HG03097 (cell line): ENCODE measurements at regions not wholly inside any gene's neighbourhood (a gene's known extent, or its start where the extent isn't known, plus 50 kb on each side); places are given as distances from the start of the nearest gene placed in this dataset.
"Not testable (repeated sequence)": the region's sequence is repeated elsewhere in the genome, so short reads cannot be mapped to it uniquely, and the experiment has no call there.

Source experiments
- ATAC-seq: cut with Tn5 transposase; IDR thresholded peaks from one replicate; pipeline ENCODE4 v1.9.1; 2021; ENCODE audit not compliant: unreplicated experiment, low FRiP score

DNA sequence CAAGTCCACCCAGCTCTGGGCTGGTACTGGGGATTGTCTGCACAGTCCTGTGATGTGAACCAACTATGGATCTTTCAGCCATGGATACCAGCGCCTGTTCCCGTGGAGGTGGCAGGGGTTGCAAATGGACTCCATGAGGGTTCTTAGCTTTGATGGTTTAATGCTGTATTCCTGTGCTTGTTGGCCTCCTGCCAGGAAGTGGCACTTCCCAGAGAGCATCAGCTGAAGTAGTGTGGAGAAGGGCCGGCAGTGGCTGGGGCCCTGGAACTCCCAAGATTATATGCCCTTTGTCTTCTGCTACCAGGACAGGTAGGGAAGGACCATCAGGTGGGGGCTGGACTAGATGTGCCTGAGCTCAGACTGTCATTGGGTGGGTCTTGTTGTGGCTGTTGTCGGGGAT is 1104.8 kb upstream of the COX7C start:
- ATAC-seq, result no peak

GRCh38 chr5:85515588-85515987 is 1102.2 kb upstream of the COX7C start:
- no peak for ATAC-seq

- ATAC-seq, result no peak
These were observed 1100.4 kb upstream of the COX7C start for GRCh38 chr5:85517386-85517785.

DNA sequence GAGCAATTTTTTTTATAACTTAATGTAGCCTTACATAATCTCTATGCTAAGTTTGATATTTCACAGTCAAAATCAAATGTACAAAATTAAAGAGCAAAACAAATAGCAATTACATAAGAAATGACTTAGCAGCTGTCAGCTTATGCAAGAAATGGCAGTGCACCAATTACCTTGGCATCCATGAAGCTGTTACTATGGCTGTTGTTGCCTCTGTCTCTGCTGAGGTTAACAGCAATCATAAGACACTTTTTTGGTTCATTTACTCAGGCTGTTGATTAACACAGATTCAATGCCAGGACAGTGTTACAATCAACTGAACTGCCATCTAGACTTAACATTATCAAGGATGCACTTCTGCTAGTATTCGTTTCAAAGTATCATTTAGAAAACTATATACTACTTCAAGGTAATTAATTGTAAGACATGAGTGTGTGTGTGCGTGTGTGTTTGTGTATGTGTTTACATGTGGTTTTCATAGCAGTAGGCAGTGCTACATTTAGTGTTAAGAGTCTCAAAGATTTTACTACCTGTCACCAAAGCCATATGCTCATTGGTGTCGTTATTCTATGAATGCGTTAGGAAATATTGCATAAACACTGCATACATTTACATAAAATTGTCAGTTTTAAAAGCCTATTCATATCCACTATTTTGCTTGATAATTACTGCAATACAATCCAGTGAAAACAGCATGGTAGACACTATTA is 1084.2 kb upstream of the COX7C start:
- ATAC-seq, result no peak

GRCh38 chr5:85538362-85538761 is 1079.4 kb upstream of the COX7C start:
- ATAC-seq, result no peak

GRCh38 chr5:85545129-85545528 is 1072.6 kb upstream of the COX7C start:
- no peak for ATAC-seq

DNA sequence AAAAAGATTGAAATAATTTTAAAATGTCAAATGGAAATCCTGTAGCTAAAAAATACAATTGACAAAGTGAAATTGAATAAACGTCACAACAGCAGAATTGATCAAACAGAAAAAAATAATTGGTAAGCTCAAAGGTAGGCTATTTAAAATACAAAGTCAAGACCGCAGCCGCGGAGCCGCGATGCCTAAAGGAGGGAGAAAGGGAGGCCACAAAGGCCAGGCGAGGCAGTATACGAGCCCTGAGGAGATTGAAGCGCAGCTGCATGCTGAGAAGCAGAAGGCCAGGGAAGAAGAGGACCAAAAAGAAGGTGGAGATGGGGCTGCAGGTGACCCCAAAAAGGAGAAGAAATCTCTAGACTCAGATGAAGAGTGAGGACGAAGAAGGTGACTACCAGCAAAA is 1068.5 kb upstream of the COX7C start:
- ATAC-seq, result no peak

DNA sequence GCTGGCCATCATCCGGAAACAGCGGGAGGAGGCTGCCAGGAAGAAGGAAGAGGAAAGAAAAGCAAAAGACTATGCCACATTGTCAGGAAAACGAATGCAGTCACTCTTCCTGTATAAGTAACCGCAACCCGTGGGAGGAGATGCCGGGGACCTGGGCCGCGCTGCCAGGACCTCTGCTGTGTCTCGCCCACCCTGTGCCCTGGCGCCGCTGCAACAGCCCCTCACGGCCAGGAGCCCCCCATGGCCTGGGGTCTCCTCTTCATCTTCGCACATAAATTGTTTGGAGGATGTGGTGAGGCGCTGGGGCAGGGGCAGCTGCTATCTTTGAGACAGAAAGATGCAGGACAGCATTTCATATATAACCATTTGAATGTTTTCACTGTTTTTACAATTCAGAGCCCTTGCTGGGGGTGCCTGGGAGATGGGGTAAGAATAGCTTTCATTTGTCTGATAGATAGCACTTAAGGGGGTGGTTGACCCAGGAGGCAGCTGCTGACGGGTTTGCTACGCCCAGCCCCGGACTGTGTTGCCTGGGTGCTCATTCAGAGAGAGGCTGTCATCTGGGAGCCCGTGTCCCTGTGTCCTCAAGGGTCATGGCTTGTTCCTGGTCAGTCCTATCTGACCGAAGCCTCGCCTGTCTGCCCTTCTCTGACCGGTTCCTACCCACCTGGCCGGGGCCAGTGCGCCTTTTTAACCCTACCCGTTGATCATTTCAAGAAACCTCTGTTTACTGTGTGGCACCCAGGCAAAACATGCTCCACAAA is 1067.7 kb upstream of the COX7C start:
- ATAC-seq, result no peak

DNA sequence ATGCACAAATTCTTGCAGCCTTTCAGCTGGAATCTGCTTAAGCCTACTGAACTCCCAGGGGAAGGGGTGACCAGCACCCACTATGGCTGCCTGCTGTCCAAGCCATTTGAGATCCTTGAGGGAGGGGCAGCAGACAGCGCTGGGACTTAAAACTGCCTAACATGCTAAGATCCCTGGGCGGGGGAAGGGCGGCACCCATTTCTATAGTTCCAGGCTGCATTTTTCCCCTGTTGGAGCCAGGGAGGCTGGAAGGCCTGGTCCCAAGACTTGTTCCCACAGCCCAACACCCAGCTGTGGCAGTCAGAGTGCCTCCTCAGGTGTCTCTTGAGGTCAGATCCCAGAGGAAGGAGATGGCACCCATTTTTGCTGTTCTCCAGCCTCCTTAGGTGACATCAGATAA is 1061.3 kb upstream of the COX7C start:
- ATAC-seq, result no peak

DNA sequence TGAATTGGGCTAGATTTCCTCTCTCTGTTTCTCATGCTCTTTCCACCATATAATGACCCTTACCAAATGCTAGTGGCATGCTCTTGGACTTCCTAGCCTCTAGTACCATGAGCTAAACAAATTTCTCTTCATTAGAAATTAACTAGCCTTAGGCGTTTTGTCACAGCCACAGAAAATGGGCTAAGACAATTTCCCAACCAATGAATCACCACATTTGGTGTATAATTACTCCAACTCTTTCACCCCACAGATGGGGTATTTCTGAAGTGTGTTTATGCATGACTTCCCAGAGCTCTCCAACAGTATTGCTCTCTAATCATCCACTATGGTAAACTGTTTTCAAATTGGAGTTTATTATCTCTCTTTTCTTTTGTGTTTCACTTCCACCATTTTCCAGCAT is 1041.1 kb upstream of the COX7C start:
- no peak for ATAC-seq

GRCh38 chr5:85587806-85588205 is 1029.9 kb upstream of the COX7C start:
- not testable (repeated sequence) for ATAC-seq

GRCh38 chr5:85588268-85588667 is 1029.5 kb upstream of the COX7C start:
- not testable (repeated sequence) for ATAC-seq

- ATAC-seq, result no peak
These were observed 1027.0 kb upstream of the COX7C start for GRCh38 chr5:85590764-85591163.

- ATAC-seq, result no peak
These were observed 1026.4 kb upstream of the COX7C start for GRCh38 chr5:85591311-85591710.

DNA sequence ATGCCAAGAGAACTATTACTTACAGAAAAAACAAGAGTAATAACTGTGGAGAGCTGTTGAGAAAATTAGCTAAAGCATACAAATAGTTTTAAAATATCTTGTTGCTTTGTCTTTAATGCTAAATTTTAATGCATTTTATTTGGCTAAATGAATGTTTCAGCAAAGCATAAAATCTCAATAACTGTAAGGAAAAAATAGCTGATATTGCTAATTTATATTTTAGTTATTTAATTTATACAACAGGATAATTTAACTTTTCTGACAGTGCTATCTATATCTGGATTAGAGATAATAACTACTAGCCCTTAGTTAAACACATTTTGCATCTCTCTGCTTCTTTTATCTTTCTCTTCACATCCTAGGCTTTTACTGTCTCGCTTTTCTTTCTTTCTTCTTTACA is 1014.9 kb upstream of the COX7C start:
- no peak for ATAC-seq

DNA sequence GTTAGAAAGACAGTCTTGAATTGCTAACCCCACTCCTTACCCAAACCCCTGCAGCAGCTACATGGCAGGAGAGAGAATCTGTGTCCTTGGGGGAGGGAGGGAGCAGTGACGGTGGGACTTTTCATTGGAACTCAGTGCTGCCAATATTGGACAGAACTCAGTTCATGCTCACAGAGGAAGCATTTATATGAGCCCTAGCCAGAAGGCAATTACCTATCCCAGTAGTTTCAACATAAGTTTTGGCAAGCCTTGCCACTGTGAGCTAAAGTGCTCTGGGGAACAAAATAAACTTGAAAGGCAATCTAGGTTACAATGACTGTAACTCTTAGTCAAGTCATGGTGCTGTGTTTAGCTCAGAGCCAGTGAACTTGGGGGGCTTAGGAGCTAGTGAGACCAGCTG is 1013.4 kb upstream of the COX7C start:
- ATAC-seq, result no peak

- no peak for ATAC-seq
These were observed 1013.0 kb upstream of the COX7C start for GRCh38 chr5:85604786-85605185.

DNA sequence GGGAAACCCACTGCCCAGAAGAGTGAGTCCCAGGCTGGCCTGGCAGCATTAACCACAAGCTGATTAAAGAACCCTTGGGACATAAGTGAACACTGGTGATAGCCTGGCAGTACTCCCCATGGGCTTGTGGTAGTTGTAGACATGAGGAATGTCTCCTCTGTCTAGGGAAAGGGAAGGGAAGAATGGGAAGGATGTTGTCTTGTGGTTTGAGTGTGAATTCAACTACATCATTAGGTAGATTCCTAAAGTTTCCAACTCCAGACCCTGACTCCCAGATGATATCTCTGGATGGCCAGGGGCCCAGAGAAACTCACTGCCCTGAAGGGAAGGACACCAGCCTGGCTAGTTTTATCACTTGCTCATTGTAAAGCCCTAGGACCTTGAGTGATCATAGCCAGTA is 1012.4 kb upstream of the COX7C start:
- ATAC-seq, result no peak

DNA sequence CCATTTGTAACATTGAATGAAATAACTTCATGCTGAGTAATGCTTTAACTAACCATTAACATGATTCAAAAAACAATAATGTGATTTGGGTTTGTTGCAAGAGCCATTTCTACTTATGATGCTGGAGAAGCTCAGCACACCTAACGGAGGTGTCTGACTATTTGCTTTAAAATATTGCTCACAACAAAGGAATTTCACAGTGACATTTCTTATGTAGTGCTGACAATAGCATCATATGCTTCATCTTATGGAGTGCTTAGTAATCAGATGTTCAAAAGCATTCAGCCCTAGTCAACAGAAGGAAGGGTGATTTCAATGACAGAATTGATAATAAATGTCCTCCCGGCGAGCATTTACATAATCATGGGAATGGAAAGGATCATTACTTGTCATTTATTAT is 1003.3 kb upstream of the COX7C start:
- ATAC-seq, result no peak

DNA sequence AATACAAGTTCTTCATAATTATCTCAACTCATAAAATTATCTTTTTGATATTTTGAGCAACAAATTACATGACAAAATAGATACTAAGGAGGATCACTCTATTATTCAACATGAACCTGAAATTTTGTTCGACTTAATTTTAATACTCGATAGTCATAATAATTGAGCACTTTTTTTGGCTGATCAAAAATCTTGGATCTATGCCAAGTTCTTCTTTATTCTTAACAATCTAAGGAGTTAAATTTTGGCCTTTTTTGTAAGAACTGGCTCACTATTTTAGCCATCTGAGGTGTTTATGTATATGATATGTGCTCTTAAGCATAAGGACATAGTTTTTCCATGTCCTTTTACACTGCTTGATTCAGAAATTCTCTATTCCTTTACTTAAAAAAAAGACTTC is 996.1 kb upstream of the COX7C start:
- no peak for ATAC-seq

DNA sequence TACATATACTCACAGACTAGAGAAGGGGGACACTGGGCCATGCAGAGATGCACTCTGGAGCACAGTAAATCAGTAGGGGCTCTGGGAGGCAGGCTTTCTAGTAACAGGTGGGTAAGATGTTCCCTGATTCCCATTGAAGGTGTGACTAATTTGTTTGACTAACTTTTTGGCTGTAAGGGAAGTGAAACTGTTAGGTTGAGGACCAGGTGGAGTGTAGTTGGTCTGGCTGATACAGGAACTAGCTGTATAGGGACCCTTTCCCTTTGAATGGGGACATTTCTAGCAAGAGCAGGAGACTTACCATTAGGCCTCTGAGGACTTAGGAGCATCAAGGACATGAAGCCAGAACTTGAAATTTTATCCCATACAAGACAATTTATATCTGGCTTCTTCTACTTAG is 989.6 kb upstream of the COX7C start:
- ATAC-seq, result no peak

DNA sequence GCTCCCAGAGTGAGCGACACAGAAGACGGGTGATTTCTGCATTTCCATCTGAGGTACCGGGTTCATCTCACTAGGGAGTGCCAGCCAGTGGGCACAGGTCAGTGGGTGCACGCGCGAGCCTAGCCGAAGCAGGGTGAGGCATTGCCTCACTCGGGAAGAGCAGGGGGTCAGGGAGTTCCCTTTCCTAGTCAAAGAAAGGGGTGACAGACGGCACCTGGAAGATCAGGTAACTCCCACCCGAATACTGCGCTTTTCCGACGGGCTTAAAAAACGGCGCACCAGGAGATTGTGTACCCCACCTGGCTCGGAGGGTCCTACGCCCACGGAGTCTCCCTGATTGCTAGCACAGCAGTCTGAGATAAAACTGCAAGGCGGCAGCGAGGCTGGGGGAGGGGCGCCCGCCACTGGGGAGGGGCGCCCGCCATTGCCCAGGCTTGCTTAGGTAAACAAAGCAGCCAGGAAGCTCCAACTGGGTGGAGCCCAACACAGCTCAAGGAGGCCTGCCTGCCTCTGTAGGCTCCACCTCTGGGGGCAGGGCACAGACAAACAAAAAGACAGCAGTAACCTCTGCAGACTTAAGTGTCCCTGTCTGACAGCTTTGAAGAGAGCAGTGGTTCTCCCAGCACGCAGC is 979.1 kb upstream of the COX7C start:
- ATAC-seq, result not testable (repeated sequence)
